ENCODE measurements at regions not wholly inside any gene's neighbourhood (a gene's known extent, or its start where the extent isn't known, plus 50 kb on each side); places are given as distances from the start of the nearest gene placed in this dataset.

DNA sequence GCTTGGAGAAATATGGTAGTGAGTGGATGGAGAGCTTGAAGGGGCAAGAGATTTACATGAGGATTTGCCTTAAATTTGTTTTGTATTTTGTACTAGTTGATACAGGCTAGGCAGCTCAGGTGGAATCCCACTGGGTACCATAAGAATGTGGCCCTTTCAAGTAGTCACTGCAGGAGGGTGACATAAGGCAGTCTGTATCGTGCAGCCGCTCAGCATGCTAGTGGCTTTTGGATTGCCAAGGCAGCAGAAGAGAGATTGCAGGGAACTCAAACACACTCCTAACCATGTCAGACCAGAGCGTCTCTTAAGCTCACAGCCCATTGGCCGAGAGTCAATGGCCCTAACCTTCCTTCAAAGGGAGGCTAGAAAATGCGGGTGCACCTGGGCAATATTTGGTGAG, 420.0 kb downstream of the ADGRL2 start:
- Histone ChIP-seq H3K4me1 (no peaks in the 10 kb centered on the region), H3K4me3 (no peak overlapping the region), H3K27me3 (no peaks in the 10 kb centered on the region), H3K27ac (no peak overlapping the region), H3K36me3 (no peaks in the 10 kb centered on the region), H3K9me3 (no peaks in the 10 kb centered on the region)
- intact Hi-C loops (cut with DNase I; ENCODE audit: low total_unique reads): no loop called here
- DNase-seq: no peak
- TF ChIP-seq, protein P1, sequence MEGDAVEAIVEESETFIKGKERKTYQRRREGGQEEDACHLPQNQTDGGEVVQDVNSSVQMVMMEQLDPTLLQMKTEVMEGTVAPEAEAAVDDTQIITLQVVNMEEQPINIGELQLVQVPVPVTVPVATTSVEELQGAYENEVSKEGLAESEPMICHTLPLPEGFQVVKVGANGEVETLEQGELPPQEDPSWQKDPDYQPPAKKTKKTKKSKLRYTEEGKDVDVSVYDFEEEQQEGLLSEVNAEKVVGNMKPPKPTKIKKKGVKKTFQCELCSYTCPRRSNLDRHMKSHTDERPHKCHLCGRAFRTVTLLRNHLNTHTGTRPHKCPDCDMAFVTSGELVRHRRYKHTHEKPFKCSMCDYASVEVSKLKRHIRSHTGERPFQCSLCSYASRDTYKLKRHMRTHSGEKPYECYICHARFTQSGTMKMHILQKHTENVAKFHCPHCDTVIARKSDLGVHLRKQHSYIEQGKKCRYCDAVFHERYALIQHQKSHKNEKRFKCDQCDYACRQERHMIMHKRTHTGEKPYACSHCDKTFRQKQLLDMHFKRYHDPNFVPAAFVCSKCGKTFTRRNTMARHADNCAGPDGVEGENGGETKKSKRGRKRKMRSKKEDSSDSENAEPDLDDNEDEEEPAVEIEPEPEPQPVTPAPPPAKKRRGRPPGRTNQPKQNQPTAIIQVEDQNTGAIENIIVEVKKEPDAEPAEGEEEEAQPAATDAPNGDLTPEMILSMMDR (IDR thresholded peaks at IDR 0.05): no peak
- no peak for TF ChIP-seq POLR2A (IDR thresholded peaks at IDR 0.05)

DNA sequence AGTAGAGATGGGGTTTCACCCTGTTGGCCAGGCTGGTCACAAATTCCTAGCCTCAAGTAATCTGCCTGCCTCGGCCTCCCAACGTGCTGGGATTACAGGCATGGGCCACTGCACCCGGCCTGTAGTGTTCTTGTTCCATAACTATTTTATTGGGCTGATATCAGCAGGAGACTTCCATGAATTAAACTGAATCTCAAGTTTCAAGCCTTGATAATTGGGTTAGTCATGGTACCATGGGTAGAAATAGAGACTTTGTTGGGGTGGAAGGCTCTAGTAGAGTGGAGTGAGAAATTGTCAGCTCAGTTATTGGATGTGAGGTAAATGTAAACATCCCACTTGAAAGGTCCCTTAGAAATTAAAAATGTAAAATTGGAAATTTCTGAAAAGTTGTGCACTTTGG, 419.1 kb downstream of the ADGRL2 start:
- Histone ChIP-seq H3K4me3 (no peak overlapping the region), H3K36me3 (no peaks in the 10 kb centered on the region), H3K9me3 (no peaks in the 10 kb centered on the region), H3K27ac (no peak overlapping the region), H3K4me1 (no peaks in the 10 kb centered on the region), H3K27me3 (no peaks in the 10 kb centered on the region)
- intact Hi-C loops (cut with DNase I; ENCODE audit: low total_unique reads): no loop called here
- DNase-seq: no peak
- no peak for TF ChIP-seq POLR2A (IDR thresholded peaks at IDR 0.05)
- TF ChIP-seq, protein P1 (IDR thresholded peaks at IDR 0.05): no peak

DNA sequence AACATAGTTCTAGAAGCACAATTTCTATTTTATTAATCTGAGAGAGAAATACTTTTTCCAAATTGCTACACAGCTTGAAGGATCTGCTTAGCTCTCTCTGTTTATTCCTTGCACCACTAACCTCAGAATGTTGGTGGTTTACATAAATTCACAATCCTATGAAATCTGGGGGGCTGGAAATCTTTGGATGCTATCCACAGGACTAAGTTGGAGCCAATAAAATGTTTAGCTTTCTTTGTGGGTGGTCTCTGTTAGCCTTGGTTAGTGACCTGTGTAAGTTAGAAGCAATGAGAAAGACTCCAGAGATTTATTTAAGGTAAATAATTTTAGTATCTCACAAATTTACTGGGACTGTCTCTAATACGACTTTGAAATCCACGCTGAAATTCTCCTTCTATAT, 418.1 kb downstream of the ADGRL2 start:
- Histone ChIP-seq H3K27me3 (no peaks in the 10 kb centered on the region), H3K4me1 (no peaks in the 10 kb centered on the region), H3K27ac (no peak overlapping the region), H3K36me3 (no peaks in the 10 kb centered on the region), H3K9me3 (no peaks in the 10 kb centered on the region), H3K4me3 (no peak overlapping the region)
- no peak for DNase-seq
- intact Hi-C loops (cut with DNase I; ENCODE audit: low total_unique reads): no loop called here
- TF ChIP-seq, protein P1 (IDR thresholded peaks at IDR 0.05): no peak
- TF ChIP-seq POLR2A (IDR thresholded peaks at IDR 0.05): no peak

DNA sequence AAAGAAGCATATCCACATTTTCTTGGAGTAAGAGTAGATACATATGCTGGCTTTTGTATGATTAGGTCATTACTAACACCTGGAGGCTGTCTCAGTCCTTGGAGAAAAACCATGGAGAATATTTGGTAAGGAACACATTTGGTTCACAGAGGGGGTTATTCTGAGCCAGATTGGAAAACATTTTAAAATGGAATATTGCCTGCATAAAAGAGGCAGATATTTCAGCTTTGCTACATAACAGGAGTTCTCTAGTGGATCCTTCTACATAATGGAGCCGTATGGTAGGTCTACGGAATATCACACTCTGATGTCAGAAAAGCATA, 415.1 kb downstream of the ADGRL2 start:
- Histone ChIP-seq H3K36me3 (no peaks in the 10 kb centered on the region), H3K9me3 (no peaks in the 10 kb centered on the region), H3K27me3 (no peaks in the 10 kb centered on the region), H3K27ac (no peak overlapping the region), H3K4me1 (no peaks in the 10 kb centered on the region), H3K4me3 (no peak overlapping the region)
- intact Hi-C loops (cut with DNase I; ENCODE audit: low total_unique reads): no loop called here
- TF ChIP-seq, protein P1 (IDR thresholded peaks at IDR 0.05): no peak
- no peak for TF ChIP-seq POLR2A (IDR thresholded peaks at IDR 0.05)
- DNase-seq: no peak

DNA sequence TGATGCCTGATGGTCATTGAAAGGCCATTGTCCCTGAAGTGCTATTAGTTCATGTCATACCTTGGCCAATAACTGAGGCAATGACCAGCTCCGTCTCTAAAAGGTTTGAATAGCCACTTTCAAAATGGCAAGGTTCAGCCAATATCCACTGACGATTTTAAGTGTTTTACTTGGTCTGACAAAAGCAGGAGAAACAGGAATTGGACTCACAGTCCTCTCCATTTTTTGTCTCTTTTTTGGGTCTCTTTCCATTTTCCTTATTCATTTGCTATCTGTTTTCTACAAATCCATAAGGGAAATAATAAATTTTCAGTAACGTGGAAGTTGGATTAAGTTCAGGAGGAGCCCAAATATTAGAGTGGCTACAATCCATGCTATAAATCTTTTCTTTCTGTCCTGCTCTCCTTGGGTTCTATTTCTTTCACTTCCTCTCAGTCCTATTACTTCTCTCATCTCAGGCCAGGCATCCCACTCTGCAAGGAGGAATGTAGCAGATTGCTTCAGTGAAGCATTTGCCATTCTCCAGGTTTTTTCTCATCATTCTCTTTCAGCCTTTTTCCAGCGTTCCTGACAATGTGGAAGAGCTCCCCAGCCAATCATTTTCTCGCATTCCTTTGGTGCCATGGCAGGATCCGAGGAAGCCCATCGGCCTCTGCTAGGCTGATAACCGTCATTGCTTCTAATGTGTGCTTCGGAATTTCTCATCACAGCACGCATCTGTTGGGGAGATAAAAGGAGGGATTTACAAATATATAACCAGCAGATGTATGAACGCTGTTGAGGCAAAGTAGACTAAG, 414.5 kb downstream of the ADGRL2 start:
- Histone ChIP-seq H3K36me3 (no peaks in the 10 kb centered on the region), H3K9me3 (no peaks in the 10 kb centered on the region), H3K4me1 (no peaks in the 10 kb centered on the region), H3K27ac (no peak overlapping the region), H3K27me3 (no peaks in the 10 kb centered on the region), H3K4me3 (no peak overlapping the region)
- intact Hi-C loops (cut with DNase I; ENCODE audit: low total_unique reads): no loop called here
- TF ChIP-seq POLR2A (IDR thresholded peaks at IDR 0.05): no peak
- no peak for DNase-seq

DNA sequence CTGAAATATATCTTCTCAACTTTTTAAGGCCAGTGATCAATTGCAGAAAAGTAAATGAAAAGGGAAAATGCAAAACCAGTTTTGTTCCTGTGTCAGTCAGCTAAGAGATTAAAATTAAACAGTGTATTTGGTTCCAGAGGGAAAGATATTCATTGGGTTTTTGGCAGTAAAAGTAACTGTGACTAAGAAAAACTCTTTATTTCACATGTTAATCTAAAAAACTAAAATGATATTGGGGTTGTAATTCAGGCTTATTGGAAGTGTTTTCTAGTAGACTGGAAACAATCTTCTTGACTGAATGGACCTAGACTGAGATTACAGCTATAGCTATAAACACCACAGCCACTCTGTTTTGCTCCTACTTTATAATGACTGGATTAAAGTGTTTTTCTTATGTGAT, 413.9 kb downstream of the ADGRL2 start:
- Histone ChIP-seq H3K9me3 (no peaks in the 10 kb centered on the region), H3K36me3 (no peaks in the 10 kb centered on the region), H3K4me3 (no peak overlapping the region), H3K4me1 (no peaks in the 10 kb centered on the region), H3K27ac (no peak overlapping the region), H3K27me3 (no peaks in the 10 kb centered on the region)
- intact Hi-C loops (cut with DNase I; ENCODE audit: low total_unique reads): no loop called here
- TF ChIP-seq POLR2A (IDR thresholded peaks at IDR 0.05): no peak
- TF ChIP-seq, protein P1 (IDR thresholded peaks at IDR 0.05): no peak
- no peak for DNase-seq

All from uterus (tissue), 3 donors.